NOMO-1 treated with DMSO at 0.1 percent for 48 hours (cell line): ENCODE measurements at regions not wholly inside any gene's neighbourhood (a gene's known extent, or its start where the extent isn't known, plus 50 kb on each side); places are given as distances from the start of the nearest gene placed in this dataset.

ENCODE experiments used
- DNase-seq: peaks from one replicate; lab custom pipeline; 2025; ENCODE audit not compliant: unreplicated experiment; lab: John Stamatoyannopoulos, UW

DNA sequence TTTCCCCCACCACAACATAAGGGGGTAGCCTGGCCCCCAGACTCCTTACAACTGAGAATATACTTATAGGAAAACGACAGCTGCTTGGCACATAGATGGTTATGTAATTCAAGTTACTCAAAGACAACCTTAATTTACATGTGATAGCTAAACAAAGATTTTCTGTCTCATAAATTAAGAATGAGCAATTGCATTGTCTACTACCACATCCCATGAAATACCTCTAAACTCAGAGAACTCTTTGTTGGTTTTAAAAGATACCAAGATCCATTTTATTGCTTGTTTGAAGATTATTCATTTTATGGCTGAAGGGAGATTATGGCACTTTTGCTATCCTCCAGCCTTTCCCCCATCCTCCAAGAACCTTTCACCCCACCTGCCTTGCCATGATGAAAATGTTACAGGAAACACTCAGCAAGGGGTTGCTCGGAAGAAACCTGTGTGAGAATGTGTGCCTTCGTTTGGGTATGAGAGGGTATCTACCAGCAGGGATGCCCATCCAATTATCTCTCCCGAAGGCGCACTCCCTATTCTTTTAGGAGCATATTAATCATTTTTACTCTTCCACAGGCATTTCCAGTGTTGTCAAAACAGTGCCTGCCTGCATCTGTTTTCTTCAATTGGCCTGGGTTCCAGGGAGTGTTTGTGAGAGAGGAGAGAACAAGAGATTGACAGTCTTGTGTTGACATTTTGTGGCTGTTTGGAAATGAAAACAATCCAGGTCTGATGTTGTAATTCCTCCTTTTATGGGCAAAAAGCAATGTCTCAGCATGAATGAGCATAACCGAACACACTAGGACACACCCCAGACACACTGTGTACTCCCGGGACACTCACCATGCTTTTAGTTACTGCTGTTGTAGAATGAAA is 208.0 kb upstream of the ANKRD55 start:
- DNase-seq = peak; percentile 61

GRCh38 chr5:56434986-56435385 is 201.9 kb upstream of the ANKRD55 start:
- DNase-seq = no peak

GRCh38 chr5:56433039-56433617 is 200.0 kb upstream of the ANKRD55 start:
- DNase-seq = peak; percentile 49

- DNase-seq = no peak
These were observed 199.2 kb upstream of the ANKRD55 start for GRCh38 chr5:56432321-56432720.

DNA sequence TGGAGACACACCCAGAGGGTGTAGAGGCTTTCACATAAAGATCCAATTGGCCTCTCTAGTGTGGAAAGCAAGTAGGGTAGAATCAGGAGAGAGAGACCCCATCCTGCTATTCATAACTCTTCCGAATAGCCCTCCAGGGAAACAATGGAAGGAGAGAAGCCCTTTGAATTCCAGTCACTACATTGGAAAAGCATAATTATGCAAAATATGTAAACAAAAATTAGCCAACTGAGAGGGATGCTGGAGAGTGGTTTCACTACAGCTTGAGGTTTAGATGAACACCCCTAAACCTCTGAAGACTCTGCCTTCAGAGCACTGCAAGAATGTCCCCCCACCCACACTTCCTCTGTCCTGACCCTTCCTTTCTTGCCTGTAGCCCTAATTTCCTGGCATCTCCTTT is 197.3 kb upstream of the ANKRD55 start:
- no peak for DNase-seq

DNA sequence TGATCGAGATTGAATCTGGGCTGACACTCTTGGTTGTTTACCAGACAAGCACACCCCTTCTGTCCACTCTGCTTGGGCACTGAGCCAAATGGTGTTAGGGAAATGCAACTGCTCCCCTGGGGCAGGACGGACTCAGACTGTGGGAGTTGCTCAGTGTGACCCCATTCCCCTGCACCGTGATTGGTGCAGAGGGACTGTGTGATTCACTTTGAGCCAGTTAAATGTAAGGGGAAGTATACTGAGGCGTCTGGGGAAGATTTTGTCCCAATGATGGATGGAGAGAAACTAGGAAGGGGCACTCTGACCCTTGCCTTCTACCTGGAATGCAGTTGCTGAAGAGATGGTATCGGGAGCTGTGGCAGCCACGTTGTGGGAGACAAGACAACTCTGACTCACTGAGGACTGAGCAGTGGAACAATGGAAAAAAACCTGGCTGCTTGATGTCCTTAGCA is 196.0 kb upstream of the ANKRD55 start:
- DNase-seq = no peak

GRCh38 chr5:56426693-56427092 is 193.6 kb upstream of the ANKRD55 start:
- no peak for DNase-seq

DNA sequence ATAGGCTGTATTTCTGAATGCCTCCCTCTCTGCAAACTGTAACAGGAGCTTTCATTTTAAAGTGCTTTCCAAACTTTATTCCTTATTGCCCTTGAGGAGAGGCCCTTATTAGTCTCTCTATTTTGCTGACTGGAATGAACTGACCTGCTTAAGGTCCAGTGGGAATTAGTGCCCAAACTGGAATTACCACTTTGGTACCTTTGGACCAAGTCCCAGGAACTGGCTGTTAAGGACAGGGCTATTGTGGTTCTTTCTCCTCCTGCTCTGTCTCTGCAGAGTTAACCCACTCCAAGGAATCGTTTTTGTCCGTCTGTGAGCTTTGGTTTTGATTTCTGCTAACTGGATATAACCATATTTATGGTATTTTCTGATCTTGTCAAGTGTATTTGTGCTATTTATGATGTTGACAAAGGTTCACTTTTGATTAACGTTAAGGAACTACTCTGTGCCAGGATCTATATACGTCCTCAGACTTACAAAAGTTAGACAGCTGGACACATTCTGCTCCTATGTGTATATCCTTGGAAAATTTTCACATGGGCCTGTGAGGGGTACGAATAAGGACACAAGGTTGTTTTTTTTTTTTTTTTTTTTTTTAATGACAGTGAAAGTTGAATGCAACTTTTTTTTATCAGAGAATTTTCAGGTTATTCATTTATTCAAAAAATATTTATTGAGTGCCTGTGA is 189.1 kb upstream of the ANKRD55 start:
- DNase-seq = no peak

- peak; percentile 9 for DNase-seq
These were observed 188.3 kb upstream of the ANKRD55 start for GRCh38 chr5:56421246-56422075.

DNA sequence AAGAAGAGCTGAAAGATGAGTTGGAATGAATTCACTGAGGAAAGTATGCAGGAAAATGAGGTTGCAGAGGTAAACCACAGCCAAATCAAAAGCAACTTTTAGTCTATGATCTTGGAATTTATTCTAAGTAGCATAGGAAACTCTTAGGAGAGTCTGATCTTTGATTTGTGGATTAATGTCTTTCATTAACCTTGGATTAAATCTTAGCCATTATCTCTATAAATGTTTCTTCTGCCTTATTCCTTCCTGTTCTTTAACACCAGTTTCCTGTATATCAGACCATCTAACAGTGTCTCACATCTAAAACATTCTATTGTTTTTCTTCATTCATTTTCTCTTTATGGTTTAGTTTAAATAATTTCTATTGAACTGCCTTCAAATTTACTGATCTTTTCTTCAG is 187.2 kb upstream of the ANKRD55 start:
- no peak for DNase-seq

- DNase-seq = no peak
These were observed 186.5 kb upstream of the ANKRD55 start for GRCh38 chr5:56419667-56420066.

GRCh38 chr5:56415356-56415765 is 182.2 kb upstream of the ANKRD55 start:
- DNase-seq = peak; percentile 99

DNA sequence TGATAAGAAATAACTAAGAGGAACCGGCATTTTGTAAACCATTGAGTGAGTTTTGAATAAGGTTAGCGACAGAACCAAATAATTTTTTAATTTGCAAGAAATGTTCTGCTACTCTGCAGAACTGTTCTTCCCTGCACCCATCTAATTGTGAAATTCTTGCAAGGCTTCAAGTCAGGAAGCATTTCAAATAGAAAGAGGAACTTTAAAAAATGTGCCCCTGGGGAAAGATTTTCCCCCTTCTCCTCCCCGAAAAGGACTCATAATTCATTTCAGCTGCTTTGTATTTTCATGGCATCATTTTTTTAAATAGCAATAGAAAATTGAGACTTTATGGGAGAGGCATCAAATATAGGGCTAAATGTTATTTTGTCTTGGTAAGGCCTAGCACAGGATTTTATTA is 180.9 kb upstream of the ANKRD55 start:
- DNase-seq = peak; percentile 86

DNA sequence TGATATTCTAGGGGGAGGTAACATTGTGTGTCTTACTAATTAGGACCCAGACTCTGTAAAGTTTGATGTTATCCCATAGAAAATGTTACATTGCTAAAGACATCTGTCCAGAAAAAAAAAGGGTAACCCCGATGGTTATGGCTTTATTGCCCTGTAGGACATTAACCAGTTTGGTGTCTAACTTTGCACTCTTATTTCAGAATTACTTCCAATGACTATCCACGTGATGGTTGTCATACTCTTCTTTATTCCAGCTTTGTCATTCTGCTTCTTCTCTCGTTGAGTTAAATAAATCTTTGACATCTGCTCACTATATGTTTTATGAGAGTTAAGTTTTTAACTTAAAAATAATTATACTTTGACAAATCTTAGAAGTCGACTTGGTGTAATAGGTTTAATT is 180.4 kb upstream of the ANKRD55 start:
- no peak for DNase-seq

DNA sequence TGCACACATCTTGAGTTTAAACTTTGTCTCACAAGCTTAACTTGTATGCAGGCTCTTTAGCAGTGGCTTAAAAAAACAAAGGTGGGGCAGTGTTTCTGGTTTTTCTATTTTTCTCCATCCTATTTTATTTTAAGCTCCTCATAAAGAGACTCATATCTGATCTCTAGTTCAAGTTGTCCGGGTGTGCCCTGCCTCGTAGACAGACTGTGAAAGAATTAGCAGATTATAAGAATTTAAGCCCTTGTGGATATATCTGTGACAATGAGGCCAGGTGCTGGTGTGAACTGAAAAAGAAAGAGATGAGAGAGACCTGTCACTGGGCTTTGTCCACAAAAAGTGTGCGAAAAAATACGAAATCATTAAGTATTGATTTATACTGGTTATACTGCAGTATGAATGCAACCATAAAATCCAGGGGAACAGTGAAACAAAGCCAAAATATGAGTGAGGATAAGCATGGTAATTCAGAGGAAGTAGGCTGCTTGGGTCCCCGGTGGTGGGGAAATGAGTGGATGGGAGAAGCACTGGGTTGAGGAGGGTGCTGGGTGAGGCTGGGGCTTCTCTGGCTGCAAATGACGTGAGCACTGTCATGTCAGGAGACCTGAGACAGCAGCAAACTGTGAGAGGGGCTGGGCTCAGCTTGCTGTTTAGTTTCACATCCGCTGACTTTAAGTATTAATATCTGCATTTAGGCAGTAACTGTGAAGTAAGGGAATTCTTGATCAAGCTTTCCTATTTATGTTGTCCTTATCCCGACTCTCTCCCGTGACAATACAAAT is 179.7 kb upstream of the ANKRD55 start:
- DNase-seq = peak; percentile 76

GRCh38 chr5:56410696-56411095 is 177.6 kb upstream of the ANKRD55 start:
- no peak for DNase-seq

- no peak for DNase-seq
These were observed 176.4 kb upstream of the ANKRD55 start for GRCh38 chr5:56409331-56410190.

GRCh38 chr5:56406838-56407237 is 173.7 kb upstream of the ANKRD55 start:
- no peak for DNase-seq

- no peak for DNase-seq
These were observed 173.1 kb upstream of the ANKRD55 start for GRCh38 chr5:56406221-56406620.
